ENCODE measurements at regions not wholly inside any gene's neighbourhood (a gene's known extent, or its start where the extent isn't known, plus 50 kb on each side); places are given as distances from the start of the nearest gene placed in this dataset.

- H3K4me3 ChIP-seq (ENCODE audit: low read depth, low read length), result no peak overlapping the region
- TF ChIP-seq CTCF (conservative IDR thresholded peaks at IDR 0.05; ENCODE audit: low read depth, low read length), result no peak
- no peak for DNase-seq (ENCODE audit: low read depth)
Observed at GRCh38 chr1:230541306-230541705, 101.0 kb upstream of the COG2 start.

GRCh38 chr1:230540421-230541155 lies 101.7 kb upstream of the COG2 start:
- peak; percentile 73 for DNase-seq (ENCODE audit: low read depth)

GRCh38 chr1:230537456-230537855 lies 104.8 kb upstream of the COG2 start:
- no peak overlapping the region for H3K4me3 ChIP-seq (ENCODE audit: low read depth, low read length)
- no peak for DNase-seq (ENCODE audit: low read depth)
- peak; percentile 10 for TF ChIP-seq CTCF (conservative IDR thresholded peaks at IDR 0.05; ENCODE audit: low read depth, low read length)

More at GRCh38 chr1:230540421-230541155, 101.7 kb upstream of the COG2 start:
- no peak for TF ChIP-seq CTCF (conservative IDR thresholded peaks at IDR 0.05; ENCODE audit: low read depth, low read length)
- no peak overlapping the region for H3K4me3 ChIP-seq (ENCODE audit: low read depth, low read length)

- TF ChIP-seq CTCF (conservative IDR thresholded peaks at IDR 0.05; ENCODE audit: low read depth, low read length), result no peak
- DNase-seq (ENCODE audit: low read depth), result no peak
- H3K4me3 ChIP-seq (ENCODE audit: low read depth, low read length), result no peak overlapping the region
Observed at GRCh38 chr1:230536641-230537155, 105.6 kb upstream of the COG2 start.

GRCh38 chr1:230534224-230534623 lies 108.1 kb upstream of the COG2 start:
- no peak overlapping the region for H3K4me3 ChIP-seq (ENCODE audit: low read depth, low read length)
- no peak for TF ChIP-seq CTCF (conservative IDR thresholded peaks at IDR 0.05; ENCODE audit: low read depth, low read length)
- DNase-seq (ENCODE audit: low read depth), result no peak

- TF ChIP-seq CTCF (conservative IDR thresholded peaks at IDR 0.05; ENCODE audit: low read depth, low read length), result no peak
- DNase-seq (ENCODE audit: low read depth), result no peak
- no peak overlapping the region for H3K4me3 ChIP-seq (ENCODE audit: low read depth, low read length)
Observed at GRCh38 chr1:230531103-230531502, 105.0 kb upstream of the PGBD5 start.

GRCh38 chr1:230519246-230519645 lies 93.1 kb upstream of the PGBD5 start:
- no peak overlapping the region for H3K4me3 ChIP-seq (ENCODE audit: low read depth, low read length)
- no peak for TF ChIP-seq CTCF (conservative IDR thresholded peaks at IDR 0.05; ENCODE audit: low read depth, low read length)
- DNase-seq (ENCODE audit: low read depth), result no peak

All from choroid plexus epithelial cell (primary cell).